K562 (cell line): ENCODE measurements at regions not wholly inside any gene's neighbourhood (a gene's known extent, or its start where the extent isn't known, plus 50 kb on each side); places are given as distances from the start of the nearest gene placed in this dataset.
"Not testable (repeated sequence)": the region's sequence is repeated elsewhere in the genome, so short reads cannot be mapped to it uniquely, and the experiment has no call there.

ENCODE experiments used
- ATAC-seq: fragments of 200-7000 bp; cut with Tn5 transposase; 3 replicates; pipeline ENCODE4 v1.9.1; 2020; ENCODE audit warnings: moderate library complexity
- BruUV-seq: library from RNA; stranded (reverse); fragments of 400-500 nt; replicated peaks from 2 replicates; lab custom pipeline; 2021; lab: Mats Ljungman, UMichigan
- CTCF ChIA-PET: fragments of 300-600 bp; formaldehyde crosslinking; extraction: SDS; loops from one replicate; lab custom pipeline; 2021; ENCODE audit warnings: low intra/inter-chr PET ratio; lab: Yijun Ruan, JAX
- POLR2A ChIA-PET: fragments of 300-600, 350-650 bp; sonication (Branson Sonifier 250); formaldehyde crosslinking; extraction: SDS; loops from one replicate; lab custom pipeline; 2021; ENCODE audit warnings: antibody characterized with exemption, inconsistent platforms; lab: Yijun Ruan, JAX
- DNase-seq, 4 experiments: peaks; one replicate each; pipeline versions ENCODE4 v3.0.0 to v3.0.0-alpha.2; 2011 to 2018; ENCODE audit warnings: low spot score in 3 of 4, mixed read lengths in 3 of 4; ENCODE audit errors: extremely low read depth in 1 of 4
- FAIRE-seq: peaks from 2 replicates; lab custom pipeline; 2011; peaks lifted over from hg19 to GRCh38; lab: Jason Lieb, UNC
- H2AFZ ChIP-seq: 2 replicates; pipeline ENCODE4 v1.6.0; 2011; ENCODE audit warnings: low read depth, low read length, control low read depth, inconsistent platforms
- H3K27ac ChIP-seq: fragments of 200-600 bp; 3 replicates; pipeline ENCODE4 v1.8.0; 2011; ENCODE audit warnings: low read depth, mild to moderate bottlenecking, control low read depth, inconsistent platforms, low read length, moderate library complexity, mixed read lengths; ENCODE audit errors: extremely low read depth
- H3K27me3 ChIP-seq, 2 experiments: fragments of 300-600 bp in 1 of 2; 2 replicates in 1 of 2; 3 replicates in 1 of 2; pipeline versions ENCODE4 v1.6.0 to v1.8.0; 2011; ENCODE audit warnings: inconsistent platforms in 2 of 2, low read length in 2 of 2, mild to moderate bottlenecking in 1 of 2, mixed read lengths in 1 of 2, moderate library complexity in 1 of 2; ENCODE audit not compliant: control insufficient read depth in 2 of 2, insufficient read depth in 2 of 2
- H3K36me3 ChIP-seq: fragments of 300-600 bp; 3 replicates; pipeline ENCODE4 v1.8.0; 2011; ENCODE audit warnings: mild to moderate bottlenecking, low read length, inconsistent platforms; ENCODE audit not compliant: control insufficient read depth, insufficient read depth
- H3K4me1 ChIP-seq, 2 experiments: fragments of 200-600 bp in 1 of 2; replicated peaks in 1 of 2; 2 replicates in 1 of 2; 3 replicates in 1 of 2; pipeline versions ENCODE4 v1.5.1 to v1.8.0; 2011; ENCODE audit warnings: inconsistent platforms in 2 of 2, low read length in 2 of 2, mild to moderate bottlenecking in 1 of 2, mixed read lengths in 1 of 2, moderate library complexity in 1 of 2; ENCODE audit not compliant: control insufficient read depth in 2 of 2, insufficient read depth in 2 of 2
- H3K4me2 ChIP-seq: 2 replicates; pipeline ENCODE4 v1.6.1; 2011; ENCODE audit warnings: low read length, control low read depth, inconsistent platforms, mixed read lengths; ENCODE audit not compliant: insufficient read depth
- H3K4me3 ChIP-seq: fragments of 200-600 bp; sonication (generic), shearing (Covaris generic); 2 replicates; pipeline ENCODE4 v1.5.1; 2016; ENCODE audit warnings: control low read depth, inconsistent platforms
- H3K79me2 ChIP-seq: fragments of 200-600 bp; 3 replicates; pipeline ENCODE4 v1.8.0; 2011; ENCODE audit warnings: low read length, inconsistent platforms; ENCODE audit not compliant: control insufficient read depth, insufficient read depth
- H3K9ac ChIP-seq, 2 experiments: 2 replicates each; pipeline versions ENCODE4 v1.6.0 to v1.6.1; 2011; ENCODE audit warnings: low read depth in 2 of 2, low read length in 2 of 2, control low read depth in 1 of 2, inconsistent platforms in 1 of 2, mild to moderate bottlenecking in 1 of 2, mixed read lengths in 1 of 2; ENCODE audit not compliant: insufficient read depth in 1 of 2
- H3K9me1 ChIP-seq: one replicate; pipeline ENCODE4 v1.6.0; 2011; ENCODE audit warnings: inconsistent platforms, mild to moderate bottlenecking, low read length, moderate library complexity; ENCODE audit not compliant: control insufficient read depth, insufficient read depth
- H3K9me3 ChIP-seq: replicated peaks from 2 replicates; pipeline ENCODE4 v1.5.1; 2011; ENCODE audit warnings: low read depth, low read length, inconsistent platforms; ENCODE audit not compliant: control insufficient read depth, insufficient read depth
- H4K20me1 ChIP-seq: replicated peaks from 2 replicates; pipeline ENCODE4 v1.6.1; 2011; ENCODE audit warnings: low read length, inconsistent platforms, mixed read lengths; ENCODE audit not compliant: control insufficient read depth, insufficient read depth
- ARID1B ChIP-seq: fragments of 450-650 bp; IDR thresholded peaks from 2 replicates; pipeline ENCODE4 v1.6.1; 2016; ENCODE audit warnings: antibody characterized with exemption, mild to moderate bottlenecking, inconsistent platforms
- ATF3 ChIP-seq, 2 experiments: fragments of 450-650 bp in 1 of 2; sonication (generic) in 1 of 2; formaldehyde crosslinking in 1 of 2; IDR thresholded peaks in 1 of 2; conservative IDR thresholded peaks in 1 of 2; 2 replicates each; pipeline versions ENCODE4 v1.6.1 to v1.8.1; 2016 to 2023; ENCODE audit warnings: mild to moderate bottlenecking in 2 of 2, moderate library complexity in 2 of 2, inconsistent platforms in 1 of 2, missing genetic modification reagents in 1 of 2
- ATF7 ChIP-seq: fragments of 450-650 bp; IDR thresholded peaks from 2 replicates; pipeline ENCODE4 v1.7.1; 2014; ENCODE audit warnings: mild to moderate bottlenecking, moderate library complexity
- BHLHE40 ChIP-seq: IDR thresholded peaks from 2 replicates; pipeline ENCODE4 v1.6.1; 2011; ENCODE audit warnings: low read length, improper control_type of control experiment
- BRD9 ChIP-seq: fragments of 450-650 bp; IDR thresholded peaks from 2 replicates; pipeline ENCODE4 v1.6.1; 2018; ENCODE audit warnings: low read depth; ENCODE audit not compliant: partially characterized antibody
- CBFA2T2 ChIP-seq: fragments of 450-650 bp; conservative IDR thresholded peaks from 2 replicates; pipeline ENCODE4 v1.6.1; 2017; ENCODE audit warnings: mild to moderate bottlenecking
- CBFA2T3 ChIP-seq: fragments of 450-650 bp; IDR thresholded peaks from 2 replicates; pipeline ENCODE4 v1.6.1; 2017
- DPF2 ChIP-seq: fragments of 450-650 bp; IDR thresholded peaks from 2 replicates; pipeline ENCODE4 v1.6.1; 2016
- FOSL1 ChIP-seq: fragments of 200-800 bp; sonication (Bioruptor generic); conservative IDR thresholded peaks from 2 replicates; pipeline ENCODE4 v1.6.1; 2016; ENCODE audit warnings: missing genetic modification characterization, missing compliant biosample characterization
- JUND ChIP-seq, 2 experiments: IDR thresholded peaks; 2 replicates in 1 of 2; 3 replicates in 1 of 2; pipeline ENCODE4 v1.6.1; 2011; ENCODE audit warnings: borderline replicate concordance in 2 of 2, low read depth in 2 of 2, low read length in 2 of 2, improper control_type of control experiment in 1 of 2, missing biosample characterization in 1 of 2, missing genetic modification characterization in 1 of 2, missing genetic modification reagents in 1 of 2
- MTA1 ChIP-seq: fragments of 450-650 bp; IDR thresholded peaks from 2 replicates; pipeline ENCODE4 v1.6.1; 2017; ENCODE audit warnings: borderline replicate concordance
- MTA2 ChIP-seq: fragments of 450-650 bp; IDR thresholded peaks from 2 replicates; pipeline ENCODE4 v1.6.1; 2016; ENCODE audit warnings: low read depth
- MTA3 ChIP-seq: fragments of 450-650 bp; formaldehyde crosslinking; IDR thresholded peaks from 2 replicates; pipeline ENCODE4 v1.6.1; 2017; ENCODE audit warnings: mild to moderate bottlenecking, borderline replicate concordance
- NCOR1 ChIP-seq: fragments of 450-650 bp; IDR thresholded peaks from 2 replicates; pipeline ENCODE4 v1.6.1; 2016; ENCODE audit warnings: mild to moderate bottlenecking, moderate library complexity
- RAD21 ChIP-seq, 2 experiments: fragments of 250-450 bp in 1 of 2; fragments of 450-650 bp in 1 of 2; sonication (Bioruptor Pico) in 1 of 2; formaldehyde crosslinking in 1 of 2; IDR thresholded peaks in 1 of 2; conservative IDR thresholded peaks in 1 of 2; 2 replicates each; pipeline versions ENCODE4 v1.4.0 to v1.8.0; 2020 to 2022; ENCODE audit warnings: mild to moderate bottlenecking in 2 of 2, moderate library complexity in 1 of 2
- SMAD4 ChIP-seq: fragments of 250-450 bp; sonication (Bioruptor Pico); conservative IDR thresholded peaks from 2 replicates; pipeline ENCODE4 v1.8.0; 2021; ENCODE audit warnings: inconsistent platforms, mild to moderate bottlenecking, moderate library complexity
- SMARCA4 ChIP-seq: fragments of 450-650 bp; IDR thresholded peaks from 2 replicates; pipeline ENCODE4 v1.6.1; 2016
- SMARCC2 ChIP-seq: fragments of 450-650 bp; IDR thresholded peaks from 2 replicates; pipeline ENCODE4 v1.6.1; 2017; ENCODE audit warnings: antibody characterized with exemption, moderate library complexity, mild to moderate bottlenecking, low read depth
- SMARCE1 ChIP-seq: fragments of 450-650 bp; IDR thresholded peaks from 2 replicates; pipeline ENCODE4 v1.7.1; 2016; ENCODE audit warnings: mild to moderate bottlenecking
- SOX6 ChIP-seq: fragments of 450-650 bp; IDR thresholded peaks from 2 replicates; pipeline ENCODE4 v1.6.1; 2014; ENCODE audit warnings: mild to moderate bottlenecking
- TAL1 ChIP-seq: fragments of 450-650 bp; IDR thresholded peaks from 2 replicates; pipeline ENCODE4 v1.6.1; 2016; ENCODE audit warnings: mild to moderate bottlenecking
- TCF3 ChIP-seq: sonication (generic); formaldehyde crosslinking; IDR thresholded peaks from 2 replicates; pipeline ENCODE4 v1.4.0; 2020; ENCODE audit warnings: mild to moderate bottlenecking, missing genetic modification reagents
- ZEB2 ChIP-seq: fragments of 450-650 bp; IDR thresholded peaks from 2 replicates; pipeline ENCODE4 v1.6.1; 2016
- WGBS: fragments of 100-300 bp; shearing (Covaris generic); methylation state at CpG from one replicate; pipeline ENCODE4 v1.1.6; 2016; ENCODE audit warnings: low coverage, mixed read lengths; ENCODE audit not compliant: insufficient coverage; ENCODE audit errors: missing lambda C conversion rate; 5-methylcytosine and 5-hydroxymethylcytosine counted together
- in situ Hi-C: fragments of 300-500 bp; cut with MboI; formaldehyde crosslinking; loops from 4 replicates; pipeline ENCODE4 v1.15.0; 2018; ENCODE audit warnings: inconsistent platforms, mixed read lengths
- intact Hi-C: fragments of 100-400 bp; cut with micrococcal nuclease; formaldehyde crosslinking; loops from 2 replicates; pipeline ENCODE4 v1.14.2; 2022

GRCh38 chr11:71748965-71749620 is 83.9 kb upstream of the DEFB108B start:
- not testable (repeated sequence) for H3K4me3 ChIP-seq; H3K36me3 ChIP-seq; H3K9me3 ChIP-seq; TF ChIP-seq ATF3 (CRISPR knock-in tag; conservative IDR thresholded peaks at IDR 0.05)
- TF ChIP-seq SOX6 (peak; percentile 85), RAD21 (CRISPR knock-in tag; conservative IDR thresholded peaks at IDR 0.05 in 1 of 2, IDR thresholded peaks at IDR 0.05 in 1 of 2) (peak; percentile 22 to 40; a peak in 2 of 4 replicates), MTA2 (peak; percentile 34; the same call in 1 of the 2 replicates), SMARCA4 (peak; percentile 58; the same call in 1 of the 2 replicates), TAL1 (peak; percentile 54), ATF7 (0 out of 2 replicates have a peak, but pooled peaks have one; percentile 19), JUND (IDR thresholded peaks at IDR 0.05; ENCODE audit: borderline replicate concordance, low read depth, low read length) (peak; percentile 30; the same call in 1 of the 2 replicates), JUND (tag; IDR thresholded peaks at IDR 0.05; ENCODE audit: borderline replicate concordance, low read depth, low read length) (0 out of 3 replicates have a peak, but pooled peaks have one; percentile 32), ATF3 (IDR thresholded peaks at IDR 0.05) (peak; percentile 53; the same call in 1 of the 2 replicates), SMARCC2 (0 out of 2 replicates have a peak, but pooled peaks have one; percentile 45), FOSL1 (tag) (peak; percentile 83), NCOR1 (peak; percentile 31; the same call in 1 of the 2 replicates), SMAD4 (CRISPR knock-in tag) (peak; percentile 27; the same call in 1 of the 2 replicates), MTA1 (0 out of 2 replicates have a peak, but pooled peaks have one; percentile 15), BRD9 (peak; percentile 26), SMARCE1 (peak; percentile 63), CBFA2T3 (peak; percentile 45), CBFA2T2 (peak; percentile 31; the same call in 1 of the 2 replicates), ARID1B (peak; percentile 66), BHLHE40 (peak; percentile 29; the same call in 1 of the 2 replicates), TCF3 (CRISPR knock-in tag) (peak; percentile 57), MTA3 (0 out of 2 replicates have a peak, but pooled peaks have one; percentile 23), ZEB2 (peak; percentile 85), DPF2 (0 out of 2 replicates have a peak, but pooled peaks have one; percentile 62)
- TF ChIP-seq, all 486 proteins: peak for 23; not testable (repeated sequence) for 463
- FAIRE-seq, H3K79me2 ChIP-seq, ATAC-seq, CTCF ChIA-PET, BruUV-seq, in situ Hi-C loops, H3K27me3 ChIP-seq, intact Hi-C loops, H4K20me1 ChIP-seq, H3K9me1 ChIP-seq: not testable (repeated sequence)
- POLR2A ChIA-PET = interaction anchor here (0.6 kb wide), 1 partner anchor 113 kb away, joined by 3 read pairs; no protein-coding TSS in a partner anchor
- WGBS = 2% methylated on average over 14 of the region's 14 CpGs
- peak overlapping the region; percentile 38; the same call in 2 of the 3 replicates for H3K27ac ChIP-seq
- H3K4me2 ChIP-seq = peak overlapping the region; percentile 16; the same call in 1 of the 2 replicates
- peaks cover 0 to 11% of the 10 kb centered on the region in 2 experiments; a peak in 3 of 5 replicates for H3K4me1 ChIP-seq
- H3K9ac ChIP-seq = 0 out of 4 replicates have a peak overlapping the region, but pooled peaks of 1 of the 2 experiments have one; percentile 26
- DNase-seq = peak in 1 of 4 experiments; percentile 30
- H2AFZ ChIP-seq = peak overlapping the region; percentile 62; the same call in 1 of the 2 replicates
